ENCODE measurements at regions not wholly inside any gene's neighbourhood (a gene's known extent, or its start where the extent isn't known, plus 50 kb on each side); places are given as distances from the start of the nearest gene placed in this dataset.
A peak's percentile ranks its signal among the peaks of the same experiment; 100 is the strongest.

DNA sequence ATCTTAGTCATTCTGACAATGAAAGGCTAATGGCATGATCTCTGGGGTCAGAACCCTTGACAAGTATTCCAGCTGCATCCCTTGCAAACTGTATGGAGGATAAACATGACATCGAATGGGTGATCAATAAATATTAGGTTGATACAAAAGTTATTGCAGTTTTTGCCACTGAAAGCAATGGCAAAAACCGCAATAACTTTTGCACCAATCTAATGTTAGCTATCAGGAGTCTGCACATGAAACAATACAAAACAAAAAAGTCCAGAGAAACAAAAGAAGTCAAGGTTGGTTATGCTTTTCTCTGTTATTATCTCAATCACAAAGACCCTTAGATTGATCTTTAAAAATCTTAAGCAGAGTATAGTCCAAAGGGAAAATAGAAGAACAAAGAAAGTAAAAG lies 292.7 kb downstream of the DUSP10 start:
- H3K36me3 ChIP-seq (ENCODE audit: control insufficient read depth in 3 of 3, insufficient read depth in 2 of 3, low read depth in 1 of 3, low read length in 3 of 3), result no peaks in the 10 kb centered on the region
- H3K27ac ChIP-seq (ENCODE audit: low read depth in 1 of 3, low read length in 2 of 3), result no peak overlapping the region
- no peaks in the 10 kb centered on the region for H3K9me3 ChIP-seq (ENCODE audit: control insufficient read depth in 2 of 2, insufficient read depth in 1 of 2, low read depth in 1 of 2, low read length in 1 of 2)
- FAIRE-seq (no peak), DNase-seq (no peak)
- no peaks in the 10 kb centered on the region for H3K4me1 ChIP-seq (ENCODE audit: control insufficient read depth in 3 of 3, insufficient read depth in 2 of 3, low read depth in 1 of 3, low read length in 2 of 3)
- H3K27me3 ChIP-seq (ENCODE audit: control insufficient read depth in 3 of 3, insufficient read depth in 3 of 3, low read length in 3 of 3), result no peaks in the 10 kb centered on the region
- 86 to 88% (median 87%) methylated on average over 2 of the region's 2 CpGs for WGBS, 3 donors
- H3K4me3 ChIP-seq (ENCODE audit: low read depth in 1 of 3, low read length in 3 of 3), result no peak overlapping the region

DNA sequence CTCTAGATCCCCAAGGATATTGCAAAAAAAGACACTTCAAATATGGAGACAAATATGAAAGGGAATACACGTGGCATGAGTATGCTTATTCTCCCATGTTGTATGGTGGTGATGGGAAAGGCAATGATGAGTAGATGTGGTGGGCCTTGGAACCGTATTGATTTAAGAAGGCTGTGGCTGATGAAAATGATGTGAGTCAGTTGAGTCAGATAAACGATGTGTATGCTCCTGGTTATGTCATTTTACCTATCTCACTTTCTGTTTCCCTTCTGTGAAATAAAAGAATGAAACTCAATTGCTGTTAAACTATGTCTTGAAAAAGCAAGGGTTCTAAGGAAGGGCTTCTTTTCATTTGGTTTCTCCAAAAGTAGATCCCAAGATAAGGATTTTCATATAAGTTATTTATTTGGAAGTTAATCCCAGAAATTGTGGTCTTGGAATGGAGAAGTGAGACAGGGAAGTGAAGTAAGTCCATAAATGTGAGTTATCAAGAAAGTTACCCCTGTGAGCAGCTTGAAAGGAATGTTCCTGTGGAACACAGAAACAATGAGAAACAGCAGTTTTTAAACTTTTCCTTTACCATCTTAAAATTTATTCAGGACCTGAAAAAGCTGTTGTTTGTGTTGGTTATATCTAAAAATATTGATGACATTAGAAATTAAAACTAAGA lies 292.0 kb downstream of the DUSP10 start:
- Histone ChIP-seq H3K27ac (ENCODE audit: low read depth in 1 of 3, low read length in 2 of 3) (no peak overlapping the region), H3K36me3 (ENCODE audit: control insufficient read depth in 3 of 3, insufficient read depth in 2 of 3, low read depth in 1 of 3, low read length in 3 of 3) (no peaks in the 10 kb centered on the region), H3K9me3 (ENCODE audit: control insufficient read depth in 2 of 2, insufficient read depth in 1 of 2, low read depth in 1 of 2, low read length in 1 of 2) (no peaks in the 10 kb centered on the region), H3K4me1 (ENCODE audit: control insufficient read depth in 3 of 3, insufficient read depth in 2 of 3, low read depth in 1 of 3, low read length in 2 of 3) (no peaks in the 10 kb centered on the region), H3K4me3 (ENCODE audit: low read depth in 1 of 3, low read length in 3 of 3) (no peak overlapping the region), H3K27me3 (ENCODE audit: control insufficient read depth in 3 of 3, insufficient read depth in 3 of 3, low read length in 3 of 3) (no peaks in the 10 kb centered on the region)
- 49 to 63% (median 59%) methylated on average over 3 of the region's 3 CpGs for WGBS, 3 donors
- DNase-seq, result no peak
- no peak for FAIRE-seq

DNA sequence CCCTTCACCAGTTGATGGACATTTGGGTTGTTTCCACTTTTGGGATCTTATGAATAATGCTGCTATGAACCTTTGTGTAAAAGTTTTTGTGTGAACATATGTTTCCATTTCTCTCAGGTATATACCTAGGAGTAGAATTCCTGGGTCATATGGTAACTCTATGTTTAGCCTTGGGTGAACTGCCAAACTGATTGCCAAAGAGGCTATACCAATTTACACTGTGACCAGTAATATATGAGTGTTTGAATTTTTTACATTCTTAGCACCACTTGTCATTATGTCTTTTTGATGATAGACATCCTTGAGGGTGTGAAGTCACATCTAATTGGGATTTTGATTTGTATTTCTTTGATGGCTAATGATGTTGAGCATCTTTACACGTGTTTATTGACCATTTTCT lies 290.1 kb downstream of the DUSP10 start:
- 37 to 72% (median 37%) methylated on average over 1 of the region's 1 CpG for WGBS, 3 donors
- no peak overlapping the region for H3K27ac ChIP-seq (ENCODE audit: low read depth in 1 of 3, low read length in 2 of 3)
- FAIRE-seq (no peak), DNase-seq (no peak)
- no peaks in the 10 kb centered on the region for H3K27me3 ChIP-seq (ENCODE audit: control insufficient read depth in 3 of 3, insufficient read depth in 3 of 3, low read length in 3 of 3)
- H3K9me3 ChIP-seq (ENCODE audit: control insufficient read depth in 2 of 2, insufficient read depth in 1 of 2, low read depth in 1 of 2, low read length in 1 of 2), result no peaks in the 10 kb centered on the region
- H3K4me1 ChIP-seq (ENCODE audit: control insufficient read depth in 3 of 3, insufficient read depth in 2 of 3, low read depth in 1 of 3, low read length in 2 of 3), result no peaks in the 10 kb centered on the region
- no peaks in the 10 kb centered on the region for H3K36me3 ChIP-seq (ENCODE audit: control insufficient read depth in 3 of 3, insufficient read depth in 2 of 3, low read depth in 1 of 3, low read length in 3 of 3)
- H3K4me3 ChIP-seq (ENCODE audit: low read depth in 1 of 3, low read length in 3 of 3), result no peak overlapping the region

DNA sequence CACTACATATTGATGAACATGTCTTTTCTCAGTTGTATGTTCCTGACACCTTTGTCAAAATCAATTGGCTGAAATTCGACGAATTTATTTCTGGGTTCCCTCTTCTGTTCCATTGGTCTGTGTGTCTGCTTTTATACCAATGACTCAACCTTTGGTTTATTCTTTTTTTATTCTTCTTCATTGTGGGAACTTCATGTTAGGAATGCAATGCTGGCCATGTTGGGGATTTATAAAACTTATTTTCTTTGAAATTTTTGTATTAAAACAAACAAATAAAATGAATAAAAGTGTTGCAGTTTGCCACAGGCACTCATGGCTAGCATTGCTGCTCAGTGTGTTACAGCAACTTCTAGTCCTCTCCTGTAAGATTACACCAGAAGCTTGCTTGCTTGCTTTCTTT lies 287.8 kb downstream of the DUSP10 start:
- 79 to 89% (median 83%) methylated on average over 2 of the region's 2 CpGs for WGBS, 3 donors
- no peak overlapping the region for H3K27ac ChIP-seq (ENCODE audit: low read depth in 1 of 3, low read length in 2 of 3)
- H3K4me3 ChIP-seq (ENCODE audit: low read depth in 1 of 3, low read length in 3 of 3), result no peak overlapping the region
- H3K9me3 ChIP-seq (ENCODE audit: control insufficient read depth in 2 of 2, insufficient read depth in 1 of 2, low read depth in 1 of 2, low read length in 1 of 2), result no peaks in the 10 kb centered on the region
- no peaks in the 10 kb centered on the region for H3K27me3 ChIP-seq (ENCODE audit: control insufficient read depth in 3 of 3, insufficient read depth in 3 of 3, low read length in 3 of 3)
- H3K36me3 ChIP-seq (ENCODE audit: control insufficient read depth in 3 of 3, insufficient read depth in 2 of 3, low read depth in 1 of 3, low read length in 3 of 3), result no peaks in the 10 kb centered on the region
- H3K4me1 ChIP-seq (ENCODE audit: control insufficient read depth in 3 of 3, insufficient read depth in 2 of 3, low read depth in 1 of 3, low read length in 2 of 3), result no peaks in the 10 kb centered on the region
- FAIRE-seq (no peak), DNase-seq (no peak)

DNA sequence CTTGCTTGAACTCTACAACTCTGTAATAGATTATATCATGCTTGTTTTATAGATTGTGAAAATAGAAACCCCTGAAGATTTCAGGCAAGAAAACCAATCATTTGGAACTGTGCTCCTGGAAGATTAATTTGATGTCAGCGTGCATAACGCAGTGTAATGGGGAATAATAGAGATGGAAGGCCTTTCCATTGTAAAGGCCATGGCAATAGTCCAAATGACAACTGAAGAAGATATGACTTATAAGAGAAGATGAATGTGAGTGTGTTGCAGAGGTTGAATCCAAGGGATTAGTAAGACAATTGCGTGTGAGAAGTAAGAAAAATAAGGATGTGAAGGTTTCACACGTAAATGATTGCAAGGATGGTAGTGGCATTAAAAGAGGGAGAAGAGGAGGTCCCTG lies 285.0 kb downstream of the DUSP10 start:
- no peak for FAIRE-seq
- Histone ChIP-seq H3K4me3 (ENCODE audit: low read depth in 1 of 3, low read length in 3 of 3) (no peak overlapping the region), H3K4me1 (ENCODE audit: control insufficient read depth in 3 of 3, insufficient read depth in 2 of 3, low read depth in 1 of 3, low read length in 2 of 3) (no peaks in the 10 kb centered on the region), H3K9me3 (ENCODE audit: control insufficient read depth in 2 of 2, insufficient read depth in 1 of 2, low read depth in 1 of 2, low read length in 1 of 2) (no peaks in the 10 kb centered on the region), H3K27me3 (ENCODE audit: control insufficient read depth in 3 of 3, insufficient read depth in 3 of 3, low read length in 3 of 3) (no peaks in the 10 kb centered on the region), H3K36me3 (ENCODE audit: control insufficient read depth in 3 of 3, insufficient read depth in 2 of 3, low read depth in 1 of 3, low read length in 3 of 3) (no peaks in the 10 kb centered on the region), H3K27ac (ENCODE audit: low read depth in 1 of 3, low read length in 2 of 3) (no peak overlapping the region)
- no peak for DNase-seq
- 87 to 91% (median 90%) methylated on average over 4 of the region's 4 CpGs for WGBS, 3 donors

DNA sequence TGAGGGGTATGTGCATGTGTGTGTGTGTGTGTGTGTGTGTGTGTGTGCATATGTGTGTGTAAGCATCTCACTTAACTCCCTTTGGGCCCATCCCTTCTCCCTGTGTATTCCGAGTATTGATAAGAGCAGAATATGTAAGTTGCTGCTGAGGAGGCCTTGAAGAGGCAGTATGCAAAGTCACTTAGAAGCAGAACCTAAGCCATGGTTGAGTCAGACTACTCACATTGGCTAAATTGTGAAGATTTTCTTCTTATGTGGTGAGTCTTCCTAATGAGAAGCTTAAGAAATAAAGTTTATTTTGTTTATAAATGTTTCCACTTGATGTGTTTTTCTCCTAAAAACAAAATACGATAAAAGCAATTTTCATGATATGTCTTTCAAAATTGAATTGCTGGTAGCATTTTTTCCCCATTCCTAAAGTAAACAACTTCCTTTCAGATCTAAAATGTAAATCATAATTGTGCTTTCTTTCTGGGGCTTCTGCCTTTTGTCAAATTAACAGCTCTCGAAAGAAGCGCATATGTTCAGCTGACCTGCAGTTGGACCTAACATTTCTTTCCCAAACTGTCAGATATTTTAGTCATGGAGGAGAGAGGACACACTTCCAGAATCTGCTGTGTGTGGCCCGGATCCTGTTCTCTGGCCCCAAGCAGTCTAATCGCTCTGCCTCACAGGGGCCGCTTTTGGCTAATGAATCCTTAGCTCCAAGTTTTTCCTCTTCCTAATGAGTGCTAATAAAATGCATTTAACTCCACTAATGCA lies 284.0 kb downstream of the DUSP10 start:
- FAIRE-seq, result no peak
- WGBS, 3 donors, result 67 to 86% (median 81%) methylated on average over 7 of the region's 7 CpGs
- no peaks in the 10 kb centered on the region for H3K27me3 ChIP-seq (ENCODE audit: control insufficient read depth in 3 of 3, insufficient read depth in 3 of 3, low read length in 3 of 3)
- no peaks in the 10 kb centered on the region for H3K4me1 ChIP-seq (ENCODE audit: control insufficient read depth in 3 of 3, insufficient read depth in 2 of 3, low read depth in 1 of 3, low read length in 2 of 3)
- peak overlapping the region in 1 of 3 donors; percentile 27 for H3K27ac ChIP-seq (ENCODE audit: low read depth in 1 of 3, low read length in 2 of 3)
- no peak overlapping the region for H3K4me3 ChIP-seq (ENCODE audit: low read depth in 1 of 3, low read length in 3 of 3)
- H3K36me3 ChIP-seq (ENCODE audit: control insufficient read depth in 3 of 3, insufficient read depth in 2 of 3, low read depth in 1 of 3, low read length in 3 of 3), result no peaks in the 10 kb centered on the region
- no peaks in the 10 kb centered on the region for H3K9me3 ChIP-seq (ENCODE audit: control insufficient read depth in 2 of 2, insufficient read depth in 1 of 2, low read depth in 1 of 2, low read length in 1 of 2)
- DNase-seq, result peak in 1 of 2 donors; percentile 4

DNA sequence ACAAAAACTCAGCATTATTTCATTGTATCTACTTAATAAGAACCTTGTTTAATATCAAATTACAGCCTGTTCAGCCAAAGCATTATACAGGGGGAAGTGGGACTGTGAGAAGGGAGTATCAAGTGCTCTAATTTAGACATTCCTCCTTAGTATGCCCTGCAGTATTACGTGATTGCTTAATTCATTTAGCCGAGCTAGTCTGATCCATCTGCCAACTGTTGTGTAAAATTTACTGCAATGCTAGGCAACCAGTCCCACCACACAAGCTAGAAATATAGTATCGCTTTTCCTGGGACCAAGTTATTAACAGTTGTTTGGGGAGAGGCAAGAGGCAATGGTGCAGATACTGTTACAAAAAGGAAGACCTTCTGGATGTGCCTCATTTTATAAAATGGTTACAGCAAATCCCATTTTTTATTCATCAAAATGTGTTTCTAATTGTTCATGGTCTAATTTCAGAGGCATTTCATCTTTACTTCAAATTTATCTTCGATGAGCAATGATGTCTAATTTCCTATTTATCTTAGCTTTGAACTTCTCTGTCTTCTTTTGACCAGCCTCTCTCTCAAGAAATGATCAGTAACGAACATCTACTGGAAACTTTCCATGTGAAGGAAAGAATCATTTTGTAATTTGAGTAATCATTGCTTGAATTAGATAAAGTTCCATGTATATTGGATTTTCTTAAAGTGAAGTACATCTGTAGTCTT lies 283.3 kb downstream of the DUSP10 start:
- Histone ChIP-seq H3K36me3 (ENCODE audit: control insufficient read depth in 3 of 3, insufficient read depth in 2 of 3, low read depth in 1 of 3, low read length in 3 of 3) (no peaks in the 10 kb centered on the region), H3K27ac (ENCODE audit: low read depth in 1 of 3, low read length in 2 of 3) (peak overlapping the region in 1 of 3 donors; percentile 25), H3K27me3 (ENCODE audit: control insufficient read depth in 3 of 3, insufficient read depth in 3 of 3, low read length in 3 of 3) (no peaks in the 10 kb centered on the region), H3K9me3 (ENCODE audit: control insufficient read depth in 2 of 2, insufficient read depth in 1 of 2, low read depth in 1 of 2, low read length in 1 of 2) (no peaks in the 10 kb centered on the region), H3K4me3 (ENCODE audit: low read depth in 1 of 3, low read length in 3 of 3) (no peak overlapping the region), H3K4me1 (ENCODE audit: control insufficient read depth in 3 of 3, insufficient read depth in 2 of 3, low read depth in 1 of 3, low read length in 2 of 3) (no peaks in the 10 kb centered on the region)
- DNase-seq (peak in 1 of 2 donors; percentile 6), FAIRE-seq (no peak)
- 44 to 62% (median 60%) methylated on average over 5 of the region's 5 CpGs for WGBS, 3 donors

DNA sequence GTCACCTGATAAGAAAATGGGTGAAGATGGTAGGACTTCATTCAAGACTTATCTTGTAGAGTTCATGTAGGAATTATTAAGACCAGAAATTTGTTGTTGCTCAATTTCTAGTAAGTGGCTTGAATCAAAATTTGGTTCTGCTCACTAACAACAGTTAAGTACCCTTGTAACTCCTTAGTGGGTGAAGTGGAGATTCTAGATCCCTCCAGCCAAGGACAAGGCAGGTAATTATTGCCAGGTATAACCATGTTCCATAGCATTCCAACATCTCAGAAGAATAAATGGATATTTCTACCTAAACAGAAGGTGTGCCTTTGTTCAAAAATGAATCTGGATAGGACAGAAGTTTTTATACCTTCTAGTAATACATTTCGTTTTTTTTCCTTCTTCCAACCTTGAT lies 282.3 kb downstream of the DUSP10 start:
- 14 to 50% (median 20%) methylated on average over 1 of the region's 1 CpG for WGBS, 3 donors
- Histone ChIP-seq H3K4me3 (ENCODE audit: low read depth in 1 of 3, low read length in 3 of 3) (no peak overlapping the region), H3K36me3 (ENCODE audit: control insufficient read depth in 3 of 3, insufficient read depth in 2 of 3, low read depth in 1 of 3, low read length in 3 of 3) (no peaks in the 10 kb centered on the region), H3K9me3 (ENCODE audit: control insufficient read depth in 2 of 2, insufficient read depth in 1 of 2, low read depth in 1 of 2, low read length in 1 of 2) (no peaks in the 10 kb centered on the region), H3K27ac (ENCODE audit: low read depth in 1 of 3, low read length in 2 of 3) (no peak overlapping the region), H3K4me1 (ENCODE audit: control insufficient read depth in 3 of 3, insufficient read depth in 2 of 3, low read depth in 1 of 3, low read length in 2 of 3) (no peaks in the 10 kb centered on the region), H3K27me3 (ENCODE audit: control insufficient read depth in 3 of 3, insufficient read depth in 3 of 3, low read length in 3 of 3) (no peaks in the 10 kb centered on the region)
- DNase-seq (no peak), FAIRE-seq (no peak)
